ENCODE measurements at regions not wholly inside any gene's neighbourhood (a gene's known extent, or its start where the extent isn't known, plus 50 kb on each side); places are given as distances from the start of the nearest gene placed in this dataset.

- no peak overlapping the region for H4K5ac ChIP-seq (ENCODE audit: insufficient read length, low read depth, low read length)
- no peak for FAIRE-seq
- H3K27ac ChIP-seq (ENCODE audit: low read depth, low read length), result no peak overlapping the region
Measured at GRCh38 chr1:224860488-224861338, 68.8 kb upstream of the DNAH14 start.

More at GRCh38 chr1:224860488-224861338, 68.8 kb upstream of the DNAH14 start:
- no peak overlapping the region for H3K9ac ChIP-seq (replicated peaks in 1 of 4; ENCODE audit: extremely low read depth in 1 of 4, low read depth in 3 of 4, low read length in 3 of 4)
- WGBS, 2 experiments (ENCODE audit: extremely low coverage in 1 of 2, insufficient coverage in 1 of 2, insufficient read length in 1 of 2, insufficient replicate concordance in 2 of 2, low coverage in 1 of 2, low lambda C conversion rate in 2 of 2, missing lambda C conversion rate in 1 of 2), result 90% methylated on average over 6 of the region's 6 CpGs; no CpG with 5 or more reads in 1 of the 2 experiments
- H2AK5ac ChIP-seq (ENCODE audit: low read depth, low read length), result no peak overlapping the region
- H4K20me1 ChIP-seq (replicated peaks in 1 of 2; ENCODE audit: control insufficient read depth in 1 of 2, insufficient read depth in 2 of 2, low read length in 2 of 2), result no peaks in the 10 kb centered on the region
- H3K23me2 ChIP-seq (ENCODE audit: low read depth, low read length), result no peaks in the 10 kb centered on the region
- H3K4me2 ChIP-seq (ENCODE audit: insufficient read depth in 1 of 2, low read depth in 2 of 2, low read length in 2 of 2), result no peak overlapping the region
- CTCF ChIA-PET (ENCODE audit: partially characterized antibody), result interaction anchor here (0.5 to 4.3 kb wide), 7 partner anchors 9 to 348 kb away, joined by 3 to 51 read pairs (median 4); no protein-coding TSS in a partner anchor
- no peaks in the 10 kb centered on the region for H3K4me1 ChIP-seq (replicated peaks in 1 of 4; ENCODE audit: control insufficient read depth in 3 of 4, insufficient read depth in 4 of 4, low read length in 3 of 4)
- POLR2A ChIA-PET (ENCODE audit: partially characterized antibody), result no interaction called here
- no peak overlapping the region for H3K18ac ChIP-seq (ENCODE audit: extremely low read depth, low read length)
- no peak overlapping the region for H2AFZ ChIP-seq (ENCODE audit: low read length)
- H3K79me2 ChIP-seq (ENCODE audit: control insufficient read depth in 1 of 2, insufficient read depth in 2 of 2, low read length in 2 of 2), result no peaks in the 10 kb centered on the region
- peaks cover 0 to 3% of the 10 kb centered on the region in 2 experiments; a peak in 1 of 4 replicates for H3K9me3 ChIP-seq (ENCODE audit: insufficient read depth in 2 of 2, low read depth in 1 of 2, low read length in 1 of 2)
- H3K4ac ChIP-seq (replicated peaks; ENCODE audit: insufficient read length, low read depth, low read length), result no peak overlapping the region
- H2BK5ac ChIP-seq (ENCODE audit: low read depth, low read length), result no peak overlapping the region
- no peaks in the 10 kb centered on the region for H3K36me3 ChIP-seq (ENCODE audit: control insufficient read depth in 2 of 4, insufficient read depth in 4 of 4, low read length in 3 of 4)
- H3K27me3 ChIP-seq (replicated peaks in 1 of 4; ENCODE audit: control insufficient read depth in 3 of 4, extremely low read depth in 1 of 4, insufficient read depth in 3 of 4, low read length in 3 of 4), result no peaks in the 10 kb centered on the region
- H2BK20ac ChIP-seq (ENCODE audit: low read length), result no peak overlapping the region
- no peak overlapping the region for H4K8ac ChIP-seq (ENCODE audit: extremely low read depth, insufficient read depth, low read length)
- no peak overlapping the region for H3K4me3 ChIP-seq (ENCODE audit: extremely low read depth in 1 of 4, insufficient read depth in 2 of 4, low read depth in 3 of 4, low read length in 4 of 4)
- H2BK120ac ChIP-seq (replicated peaks; ENCODE audit: low read depth, low read length), result no peak overlapping the region
- no peak overlapping the region for H3K56ac ChIP-seq (replicated peaks; ENCODE audit: insufficient read length, low read depth, low read length)
- DNase-seq (ENCODE audit: low read depth in 1 of 2, low spot score in 2 of 2), result no peak
- no peaks in the 10 kb centered on the region for H3K79me1 ChIP-seq (ENCODE audit: low read depth, low read length)
- H2BK15ac ChIP-seq (ENCODE audit: low read length), result no peak overlapping the region
- no peak overlapping the region for H4K91ac ChIP-seq (replicated peaks; ENCODE audit: insufficient read length, low read length)
- no peak overlapping the region for H3K14ac ChIP-seq (ENCODE audit: insufficient read length)
- H2BK12ac ChIP-seq (ENCODE audit: low read depth, low read length), result no peak overlapping the region
- TF ChIP-seq MAFK (IDR thresholded peaks at IDR 0.05; ENCODE audit: low read depth, low read length) (no peak), POLR2A (IDR thresholded peaks at IDR 0.05; ENCODE audit: control extremely low read depth in 1 of 2, low read depth in 2 of 2, low read length in 2 of 2) (no peak), ZNF274 (IDR thresholded peaks at IDR 0.05; ENCODE audit: borderline replicate concordance, extremely low read depth, low read length) (no peak), SRF (IDR thresholded peaks at IDR 0.05; ENCODE audit: low read depth, low read length) (no peak), BACH1 (IDR thresholded peaks at IDR 0.05; ENCODE audit: low read length) (no peak), SP2 (IDR thresholded peaks at IDR 0.05; ENCODE audit: low read length) (no peak), CBX5 (IDR thresholded peaks at IDR 0.05; ENCODE audit: low read depth, low read length) (no peak), NRF1 (IDR thresholded peaks at IDR 0.05; ENCODE audit: low read depth, low read length) (no peak), CHD2 (IDR thresholded peaks at IDR 0.05; ENCODE audit: low read length) (no peak), CHD1 (IDR thresholded peaks at IDR 0.05; ENCODE audit: low read depth, low read length) (no peak), HDAC6 (IDR thresholded peaks at IDR 0.05; ENCODE audit: low read depth, low read length) (no peak), CREB1 (IDR thresholded peaks at IDR 0.05) (no peak), SIX5 (IDR thresholded peaks at IDR 0.05; ENCODE audit: low read depth, low read length) (no peak), TBP (IDR thresholded peaks at IDR 0.05; ENCODE audit: low read depth, low read length) (no peak), CTBP2 (IDR thresholded peaks at IDR 0.05; ENCODE audit: borderline replicate concordance, insufficient read depth, insufficient read length, low read length) (no peak)
- no peak overlapping the region for H3K23ac ChIP-seq (ENCODE audit: insufficient read length)
